BJ (cell line): ENCODE measurements at regions not wholly inside any gene's neighbourhood (a gene's known extent, or its start where the extent isn't known, plus 50 kb on each side); places are given as distances from the start of the nearest gene placed in this dataset.

ENCODE experiments used
- CTCF ChIA-PET: fragments of 350-600 bp; formaldehyde crosslinking; extraction: SDS; loops from one replicate; lab custom pipeline; 2021; ENCODE audit warnings: antibody characterized with exemption, inconsistent platforms; lab: Yijun Ruan, JAX
- POLR2A ChIA-PET: fragments of 300-600 bp; sonication (Branson Sonifier 250); formaldehyde crosslinking; extraction: SDS; loops from one replicate; lab custom pipeline; 2021; ENCODE audit warnings: antibody characterized with exemption; lab: Charles Lee
- DNase-seq: peaks from one replicate; pipeline ENCODE4 v3.0.0-alpha.2; 2011; ENCODE audit warnings: low read depth
- H3K27me3 ChIP-seq: 2 replicates; pipeline ENCODE4 v1.6.0; 2011; ENCODE audit warnings: low read length; ENCODE audit not compliant: control insufficient read depth, insufficient read depth
- H3K36me3 ChIP-seq: 2 replicates; pipeline ENCODE4 v1.5.1; 2011; ENCODE audit warnings: low read length; ENCODE audit not compliant: control insufficient read depth, insufficient read depth
- H3K4me3 ChIP-seq: 2 replicates; pipeline ENCODE4 v1.5.1; 2011; ENCODE audit warnings: low read depth, mild to moderate bottlenecking, control low read depth, low read length
- TF ChIP-seq, protein P1 (sequence below): IDR thresholded peaks from 2 replicates; pipeline ENCODE4 v1.5.1; 2011; ENCODE audit warnings: low read depth, mild to moderate bottlenecking, control low read depth, inconsistent platforms, low read length, moderate library complexity; ENCODE audit not compliant: insufficient read depth

DNA sequence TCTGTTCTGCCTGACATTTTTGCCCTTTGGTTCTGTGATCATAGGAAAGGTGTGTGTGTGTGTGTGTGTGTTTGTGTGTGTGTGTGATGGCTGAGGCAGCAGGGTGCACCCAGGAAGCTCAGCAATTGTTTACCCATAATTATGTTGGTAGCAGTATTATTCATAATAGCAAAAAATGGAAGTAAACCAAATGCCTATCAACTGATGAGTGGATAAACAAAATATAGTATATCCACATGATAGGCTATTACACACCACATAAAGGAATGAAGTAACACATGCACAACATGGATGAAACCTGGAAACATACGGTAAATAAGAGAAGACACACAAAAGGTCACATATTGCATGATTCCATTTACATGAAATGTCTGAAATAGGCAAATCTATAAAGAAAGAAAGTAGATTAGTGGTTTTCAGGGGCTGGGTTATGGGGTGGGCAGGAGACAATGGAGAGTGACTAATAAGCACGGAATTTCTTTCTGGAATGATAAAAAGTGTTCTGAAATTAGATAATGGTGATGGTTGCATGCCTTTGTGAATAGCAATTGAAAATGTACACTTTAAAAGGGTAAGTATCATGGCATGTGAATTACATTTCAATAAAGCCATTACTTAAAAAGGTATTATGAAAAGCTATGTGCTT lies 167.2 kb downstream of the POLR2M start:
- Histone ChIP-seq H3K27me3 (no peaks in the 10 kb centered on the region), H3K36me3 (no peaks in the 10 kb centered on the region), H3K4me3 (no peak overlapping the region)
- CTCF ChIA-PET, result interaction anchor here (1.4 to 3.4 kb wide), 4 partner anchors 8 to 193 kb away, joined by 4 to 11 read pairs (median 10); no protein-coding TSS in a partner anchor
- POLR2A ChIA-PET, result no interaction called here
- peak; percentile 27 for DNase-seq
- TF ChIP-seq, protein P1, sequence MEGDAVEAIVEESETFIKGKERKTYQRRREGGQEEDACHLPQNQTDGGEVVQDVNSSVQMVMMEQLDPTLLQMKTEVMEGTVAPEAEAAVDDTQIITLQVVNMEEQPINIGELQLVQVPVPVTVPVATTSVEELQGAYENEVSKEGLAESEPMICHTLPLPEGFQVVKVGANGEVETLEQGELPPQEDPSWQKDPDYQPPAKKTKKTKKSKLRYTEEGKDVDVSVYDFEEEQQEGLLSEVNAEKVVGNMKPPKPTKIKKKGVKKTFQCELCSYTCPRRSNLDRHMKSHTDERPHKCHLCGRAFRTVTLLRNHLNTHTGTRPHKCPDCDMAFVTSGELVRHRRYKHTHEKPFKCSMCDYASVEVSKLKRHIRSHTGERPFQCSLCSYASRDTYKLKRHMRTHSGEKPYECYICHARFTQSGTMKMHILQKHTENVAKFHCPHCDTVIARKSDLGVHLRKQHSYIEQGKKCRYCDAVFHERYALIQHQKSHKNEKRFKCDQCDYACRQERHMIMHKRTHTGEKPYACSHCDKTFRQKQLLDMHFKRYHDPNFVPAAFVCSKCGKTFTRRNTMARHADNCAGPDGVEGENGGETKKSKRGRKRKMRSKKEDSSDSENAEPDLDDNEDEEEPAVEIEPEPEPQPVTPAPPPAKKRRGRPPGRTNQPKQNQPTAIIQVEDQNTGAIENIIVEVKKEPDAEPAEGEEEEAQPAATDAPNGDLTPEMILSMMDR, result no peak

DNA sequence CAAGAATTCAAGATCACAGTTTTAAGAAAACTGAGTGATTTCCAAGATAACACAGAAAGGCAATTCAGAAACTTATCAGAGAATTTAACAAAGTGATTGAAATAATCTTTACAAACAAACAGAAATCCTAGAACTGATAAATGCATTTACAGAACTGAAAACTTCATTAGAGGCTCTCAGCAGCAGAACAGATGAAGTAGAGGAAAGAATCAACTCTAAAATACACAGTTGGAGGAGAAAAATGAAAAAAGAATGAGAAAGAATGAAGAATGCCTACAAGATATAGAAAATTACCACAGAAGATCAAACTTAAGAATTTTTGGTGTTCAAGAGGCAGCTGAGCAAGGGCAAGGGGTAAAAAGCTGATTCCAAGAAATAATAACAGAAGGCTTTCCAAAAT lies 168.8 kb downstream of the POLR2M start:
- Histone ChIP-seq H3K27me3 (no peaks in the 10 kb centered on the region), H3K36me3 (no peaks in the 10 kb centered on the region), H3K4me3 (no peak overlapping the region)
- ChIA-PET CTCF (interaction anchor here (1.0 to 3.1 kb wide), 3 partner anchors 10 to 196 kb away, joined by 3 to 10 read pairs (median 3); no protein-coding TSS in a partner anchor), POLR2A (no interaction called here)
- TF ChIP-seq, protein P1, result no peak
- no peak for DNase-seq

DNA sequence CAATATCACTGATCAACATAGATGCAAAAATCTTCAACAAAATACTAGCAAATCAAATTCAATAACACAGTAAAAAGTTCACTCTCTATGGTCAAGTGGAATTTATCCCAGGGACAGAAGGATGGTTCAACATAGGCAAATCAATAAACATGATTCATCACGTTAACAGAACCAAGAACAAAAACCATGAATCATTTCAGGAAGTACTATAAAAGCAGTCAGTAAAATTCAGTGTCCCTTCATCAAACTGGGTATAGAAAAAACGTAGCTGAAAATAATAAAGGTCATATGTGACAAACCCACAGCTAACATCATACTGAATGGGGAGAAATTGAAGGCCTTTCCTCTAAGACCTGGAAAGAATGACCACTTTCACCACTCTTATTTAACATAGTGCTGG lies 172.1 kb downstream of the POLR2M start:
- TF ChIP-seq, protein P1, result no peak
- no peaks in the 10 kb centered on the region for H3K27me3 ChIP-seq
- DNase-seq, result no peak
- H3K36me3 ChIP-seq, result no peaks in the 10 kb centered on the region
- POLR2A ChIA-PET, result no interaction called here
- CTCF ChIA-PET, result interaction anchor here (0.6 kb wide), 1 partner anchor 23 kb away, joined by 3 read pairs; no protein-coding TSS in a partner anchor
- no peak overlapping the region for H3K4me3 ChIP-seq

DNA sequence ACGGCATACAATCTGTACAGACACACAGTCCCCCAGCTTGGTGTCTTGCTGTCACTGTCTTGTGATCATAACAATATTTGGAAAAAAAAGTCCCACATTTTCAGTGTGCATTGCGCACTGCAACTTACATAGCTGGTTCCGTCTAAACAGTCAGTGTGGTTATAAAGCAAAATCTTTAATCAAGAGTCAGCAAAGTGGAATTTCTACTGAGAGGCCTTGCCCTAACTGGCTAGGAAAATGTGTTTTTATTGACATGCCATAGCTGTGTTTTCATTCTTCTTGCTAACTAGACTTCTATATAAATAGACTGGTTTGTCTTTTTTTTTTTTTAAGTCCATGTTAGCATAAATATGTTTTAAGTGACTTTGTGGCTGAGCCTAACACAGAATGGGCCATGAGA lies 174.8 kb downstream of the POLR2M start:
- ChIA-PET CTCF (interaction anchor here (0.8 to 3.5 kb wide), 6 partner anchors 9 to 189 kb away, joined by 3 to 12 read pairs (median 4); no protein-coding TSS in a partner anchor), POLR2A (interaction anchor here (0.6 kb wide), 1 partner anchor 21 kb away, joined by 8 read pairs; no protein-coding TSS in a partner anchor)
- Histone ChIP-seq H3K27me3 (no peaks in the 10 kb centered on the region), H3K4me3 (no peak overlapping the region), H3K36me3 (no peaks in the 10 kb centered on the region)
- DNase-seq, result peak; percentile 66
- TF ChIP-seq, protein P1, result no peak

DNA sequence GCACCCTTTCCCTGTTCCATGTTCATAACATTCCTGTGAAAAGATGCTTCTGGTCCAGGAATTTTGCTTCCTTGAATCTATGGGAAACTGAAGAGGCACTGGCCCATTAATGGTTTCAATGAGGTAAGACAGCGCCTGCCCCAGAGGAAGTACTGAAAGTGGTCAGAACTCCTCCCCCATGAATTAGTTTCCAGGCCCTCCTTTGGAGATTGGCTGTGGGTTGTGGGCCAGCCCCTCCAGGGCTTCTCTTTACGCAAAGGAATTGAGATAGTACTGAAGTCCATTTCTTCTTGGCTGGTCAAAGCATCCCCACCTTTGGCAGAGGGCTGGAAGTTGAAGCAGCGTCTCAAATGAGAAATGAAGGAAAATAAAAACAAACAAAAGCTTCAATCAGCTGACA lies 175.5 kb downstream of the POLR2M start:
- ChIA-PET CTCF (interaction anchor here (0.8 to 3.5 kb wide), 4 partner anchors 9 to 131 kb away, joined by 3 to 12 read pairs (median 4); no protein-coding TSS in a partner anchor), POLR2A (no interaction called here)
- H3K27me3 ChIP-seq, result no peaks in the 10 kb centered on the region
- no peaks in the 10 kb centered on the region for H3K36me3 ChIP-seq
- no peak for DNase-seq
- H3K4me3 ChIP-seq, result no peak overlapping the region
- TF ChIP-seq, protein P1, result no peak
